Right renal cortex interstitium (tissue), 3 donors: ENCODE measurements at regions not wholly inside any gene's neighbourhood (a gene's known extent, or its start where the extent isn't known, plus 50 kb on each side); places are given as distances from the start of the nearest gene placed in this dataset.
"Not testable (repeated sequence)": the region's sequence is repeated elsewhere in the genome, so short reads cannot be mapped to it uniquely, and the experiment has no call there.

ENCODE experiments used
- DNase-seq, 3 donors: peaks; one replicate each; pipeline ENCODE4 v3.0.0-alpha.2; 2013; ENCODE audit warnings: low read depth in 3 of 3, low spot score in 2 of 3

- no peak for DNase-seq
Observed at GRCh38 chr21:28877318-28877884, 115.3 kb downstream of the LTN1 start.

GRCh38 chr21:28875078-28875477 is 117.6 kb downstream of the LTN1 start:
- DNase-seq: no peak

GRCh38 chr21:28872218-28872617 is 120.5 kb downstream of the LTN1 start:
- DNase-seq: no peak

- DNase-seq: no peak
Observed at GRCh38 chr21:28871388-28872010, 121.2 kb downstream of the LTN1 start.

- no peak for DNase-seq
Observed at GRCh38 chr21:28867401-28867800, 125.3 kb downstream of the LTN1 start.

GRCh38 chr21:28865488-28866186 is 127.0 kb downstream of the LTN1 start:
- no peak for DNase-seq

GRCh38 chr21:28858424-28858823 is 134.3 kb downstream of the LTN1 start:
- no peak for DNase-seq

- DNase-seq: no peak
Observed at GRCh38 chr21:28857752-28858151, 134.9 kb downstream of the LTN1 start.

- no peak for DNase-seq
Observed at GRCh38 chr21:28856588-28857250, 136.0 kb downstream of the LTN1 start.

GRCh38 chr21:28852706-28853105 is 140.0 kb downstream of the LTN1 start:
- no peak for DNase-seq

- DNase-seq: no peak
Observed at GRCh38 chr21:28851645-28852044, 141.0 kb downstream of the LTN1 start.

- not testable (repeated sequence) for DNase-seq
Observed at GRCh38 chr21:28839237-28839636, 153.4 kb downstream of the LTN1 start.

- DNase-seq: not testable (repeated sequence)
Observed at GRCh38 chr21:28837426-28837825, 155.3 kb downstream of the LTN1 start.

- DNase-seq: not testable (repeated sequence)
Observed at GRCh38 chr21:28836588-28836987, 156.1 kb downstream of the LTN1 start.

- DNase-seq: no peak
Observed at GRCh38 chr21:28834335-28835238, 158.1 kb downstream of the LTN1 start.

GRCh38 chr21:28833609-28834008 is 159.1 kb downstream of the LTN1 start:
- DNase-seq: no peak

GRCh38 chr21:28833182-28833581 is 159.5 kb downstream of the LTN1 start:
- no peak for DNase-seq

- DNase-seq: no peak
Observed at GRCh38 chr21:28832715-28833061, 160.0 kb downstream of the LTN1 start.

GRCh38 chr21:28832013-28832714 is 160.5 kb downstream of the LTN1 start:
- no peak for DNase-seq

- no peak for DNase-seq
Observed at GRCh38 chr21:28828981-28829380, 163.7 kb downstream of the LTN1 start.
